DND-41 (cell line): ENCODE measurements at regions not wholly inside any gene's neighbourhood (a gene's known extent, or its start where the extent isn't known, plus 50 kb on each side); places are given as distances from the start of the nearest gene placed in this dataset.

Experiments
- CTCF ChIP-seq: IDR thresholded peaks from 2 replicates; pipeline ENCODE4 v1.5.1; 2012; ENCODE audit warnings: borderline replicate concordance, low read length, moderate library complexity, mild to moderate bottlenecking; ENCODE audit not compliant: poor library complexity, severe bottlenecking; ENCODE audit errors: extremely low read depth
- EZH2 ChIP-seq: IDR thresholded peaks from 3 replicates; pipeline ENCODE4 v1.6.1; 2012; ENCODE audit warnings: borderline replicate concordance, low read depth, mild to moderate bottlenecking, moderate library complexity, low read length, inconsistent platforms; ENCODE audit not compliant: severe bottlenecking

DNA sequence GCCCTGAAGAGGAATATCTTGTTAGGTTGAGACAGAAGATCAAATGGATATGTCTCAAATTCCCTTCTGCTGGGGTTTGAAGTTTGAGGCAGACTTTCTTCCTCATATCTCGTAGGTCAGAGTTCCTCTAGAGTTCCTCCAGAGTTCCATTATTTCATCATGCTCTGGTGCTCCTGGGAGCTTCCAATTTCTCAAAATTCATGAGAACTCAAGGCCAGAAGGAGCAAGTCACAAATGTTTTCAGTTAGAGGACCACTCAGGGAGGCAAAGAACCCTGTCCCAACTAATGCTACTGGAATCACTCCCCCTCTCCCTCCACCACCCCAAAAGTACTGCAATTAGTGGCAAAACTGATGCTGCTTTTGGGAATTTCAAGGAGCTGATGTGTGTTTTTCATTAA, 115.7 kb upstream of the RBMS1 start:
- TF ChIP-seq CTCF, result no peak
- TF ChIP-seq EZH2, result no peak
